ENCODE measurements at regions not wholly inside any gene's neighbourhood (a gene's known extent, or its start where the extent isn't known, plus 50 kb on each side); places are given as distances from the start of the nearest gene placed in this dataset.
"Not testable (repeated sequence)": the region's sequence is repeated elsewhere in the genome, so short reads cannot be mapped to it uniquely, and the experiment has no call there.

DNA sequence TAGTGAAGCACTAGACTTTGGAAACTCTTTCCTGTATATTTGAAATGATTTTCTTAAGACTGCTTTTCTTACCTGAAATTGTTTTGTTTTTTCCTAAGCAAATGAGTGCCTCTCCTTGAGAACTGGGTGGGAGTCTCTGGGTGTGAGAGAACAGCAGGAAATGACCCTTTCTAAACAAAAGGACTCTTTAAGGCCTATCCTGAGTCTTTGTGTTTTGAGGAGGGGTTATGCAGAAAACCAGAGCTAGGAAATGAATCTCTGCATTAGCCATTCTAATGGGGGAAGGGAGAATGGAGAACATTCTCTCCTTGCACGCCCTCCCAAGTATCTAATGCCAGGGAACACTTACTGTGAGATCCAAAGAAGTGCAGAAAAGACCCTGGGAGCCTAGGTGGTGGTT lies 80.6 kb downstream of the FAM47C start:
- TF ChIP-seq, protein P1, sequence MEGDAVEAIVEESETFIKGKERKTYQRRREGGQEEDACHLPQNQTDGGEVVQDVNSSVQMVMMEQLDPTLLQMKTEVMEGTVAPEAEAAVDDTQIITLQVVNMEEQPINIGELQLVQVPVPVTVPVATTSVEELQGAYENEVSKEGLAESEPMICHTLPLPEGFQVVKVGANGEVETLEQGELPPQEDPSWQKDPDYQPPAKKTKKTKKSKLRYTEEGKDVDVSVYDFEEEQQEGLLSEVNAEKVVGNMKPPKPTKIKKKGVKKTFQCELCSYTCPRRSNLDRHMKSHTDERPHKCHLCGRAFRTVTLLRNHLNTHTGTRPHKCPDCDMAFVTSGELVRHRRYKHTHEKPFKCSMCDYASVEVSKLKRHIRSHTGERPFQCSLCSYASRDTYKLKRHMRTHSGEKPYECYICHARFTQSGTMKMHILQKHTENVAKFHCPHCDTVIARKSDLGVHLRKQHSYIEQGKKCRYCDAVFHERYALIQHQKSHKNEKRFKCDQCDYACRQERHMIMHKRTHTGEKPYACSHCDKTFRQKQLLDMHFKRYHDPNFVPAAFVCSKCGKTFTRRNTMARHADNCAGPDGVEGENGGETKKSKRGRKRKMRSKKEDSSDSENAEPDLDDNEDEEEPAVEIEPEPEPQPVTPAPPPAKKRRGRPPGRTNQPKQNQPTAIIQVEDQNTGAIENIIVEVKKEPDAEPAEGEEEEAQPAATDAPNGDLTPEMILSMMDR (IDR thresholded peaks at IDR 0.05) = not testable (repeated sequence)
- not testable (repeated sequence) for TF ChIP-seq EP300, POLR2AphosphoS5 (IDR thresholded peaks at IDR 0.05)
